ENCODE measurements at regions not wholly inside any gene's neighbourhood (a gene's known extent, or its start where the extent isn't known, plus 50 kb on each side); places are given as distances from the start of the nearest gene placed in this dataset.
A peak's percentile ranks its signal among the peaks of the same experiment; 100 is the strongest.

DNA sequence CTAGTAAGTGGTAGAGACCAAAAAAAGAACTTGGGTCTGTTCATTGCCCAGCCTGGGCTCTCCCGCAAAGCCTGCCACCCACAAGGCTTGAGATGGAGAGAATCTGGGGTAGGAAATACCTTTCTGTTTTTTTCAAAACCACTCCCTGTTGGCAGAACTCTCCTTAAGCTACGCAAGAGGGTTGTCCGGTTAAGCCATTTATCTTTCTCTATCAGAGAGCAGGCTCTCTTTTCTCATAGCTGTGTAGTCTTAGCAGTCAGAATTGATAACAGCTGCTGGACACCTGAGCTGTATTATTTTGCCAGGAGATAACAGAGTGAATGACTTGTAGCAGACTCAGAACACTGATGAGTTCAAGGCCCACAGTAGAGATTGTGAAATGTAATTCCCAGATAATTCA lies 1088.1 kb downstream of the TSN start:
- DNase-seq = peak in 2 of 4 donors; percentile 6 to 48
- H3K27ac ChIP-seq = no peak overlapping the region
- no peaks in the 10 kb centered on the region for H3K27me3 ChIP-seq
- intact Hi-C loops (cut with DNase I) = no loop called here
- H3K4me3 ChIP-seq = no peak overlapping the region
- no peaks in the 10 kb centered on the region for H3K36me3 ChIP-seq (replicated peaks in 1 of 2; ENCODE audit: insufficient read depth in 1 of 2, low read depth in 2 of 2)
- ATAC-seq = peak; percentile 79
- WGBS, 2 donors = 20 to 33% methylated on average over 3 of the region's 3 CpGs
- TF ChIP-seq, protein P1, sequence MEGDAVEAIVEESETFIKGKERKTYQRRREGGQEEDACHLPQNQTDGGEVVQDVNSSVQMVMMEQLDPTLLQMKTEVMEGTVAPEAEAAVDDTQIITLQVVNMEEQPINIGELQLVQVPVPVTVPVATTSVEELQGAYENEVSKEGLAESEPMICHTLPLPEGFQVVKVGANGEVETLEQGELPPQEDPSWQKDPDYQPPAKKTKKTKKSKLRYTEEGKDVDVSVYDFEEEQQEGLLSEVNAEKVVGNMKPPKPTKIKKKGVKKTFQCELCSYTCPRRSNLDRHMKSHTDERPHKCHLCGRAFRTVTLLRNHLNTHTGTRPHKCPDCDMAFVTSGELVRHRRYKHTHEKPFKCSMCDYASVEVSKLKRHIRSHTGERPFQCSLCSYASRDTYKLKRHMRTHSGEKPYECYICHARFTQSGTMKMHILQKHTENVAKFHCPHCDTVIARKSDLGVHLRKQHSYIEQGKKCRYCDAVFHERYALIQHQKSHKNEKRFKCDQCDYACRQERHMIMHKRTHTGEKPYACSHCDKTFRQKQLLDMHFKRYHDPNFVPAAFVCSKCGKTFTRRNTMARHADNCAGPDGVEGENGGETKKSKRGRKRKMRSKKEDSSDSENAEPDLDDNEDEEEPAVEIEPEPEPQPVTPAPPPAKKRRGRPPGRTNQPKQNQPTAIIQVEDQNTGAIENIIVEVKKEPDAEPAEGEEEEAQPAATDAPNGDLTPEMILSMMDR (IDR thresholded peaks at IDR 0.05) = no peak
- no peak for TF ChIP-seq POLR2A (IDR thresholded peaks at IDR 0.05)
- no peaks in the 10 kb centered on the region for H3K9me3 ChIP-seq
- H3K4me1 ChIP-seq = peaks cover 3% of the 10 kb centered on the region

DNA sequence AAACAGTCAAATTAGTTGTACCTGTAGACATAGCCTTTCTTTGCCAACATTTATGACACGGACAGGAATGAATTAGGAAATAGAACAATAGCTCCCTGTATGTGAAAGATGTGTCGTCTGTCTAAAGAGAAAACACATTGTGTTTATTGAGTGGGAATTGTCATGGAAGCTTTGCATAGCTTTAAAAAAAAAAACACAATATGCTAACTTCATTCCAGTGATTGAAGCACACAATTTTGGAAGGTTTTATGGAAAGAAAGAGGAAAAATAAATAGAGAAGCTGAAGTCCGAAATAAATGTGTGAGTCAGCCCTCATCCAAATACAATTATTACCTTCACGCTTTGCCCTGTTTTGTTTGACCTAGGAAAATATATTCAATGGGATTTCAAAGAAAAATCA lies 1095.7 kb downstream of the TSN start:
- Histone ChIP-seq H3K27ac (no peak overlapping the region), H3K4me1 (no peaks in the 10 kb centered on the region), H3K9me3 (no peaks in the 10 kb centered on the region), H3K4me3 (no peak overlapping the region), H3K27me3 (no peaks in the 10 kb centered on the region), H3K36me3 (replicated peaks in 1 of 2; ENCODE audit: insufficient read depth in 1 of 2, low read depth in 2 of 2) (no peaks in the 10 kb centered on the region)
- DNase-seq (no peak), ATAC-seq (no peak)
- 28 to 31% methylated on average over 4 of the region's 4 CpGs for WGBS, 2 donors
- TF ChIP-seq, protein P1 (IDR thresholded peaks at IDR 0.05) = no peak
- TF ChIP-seq POLR2A (IDR thresholded peaks at IDR 0.05) = no peak
- intact Hi-C loops (cut with DNase I) = no loop called here

DNA sequence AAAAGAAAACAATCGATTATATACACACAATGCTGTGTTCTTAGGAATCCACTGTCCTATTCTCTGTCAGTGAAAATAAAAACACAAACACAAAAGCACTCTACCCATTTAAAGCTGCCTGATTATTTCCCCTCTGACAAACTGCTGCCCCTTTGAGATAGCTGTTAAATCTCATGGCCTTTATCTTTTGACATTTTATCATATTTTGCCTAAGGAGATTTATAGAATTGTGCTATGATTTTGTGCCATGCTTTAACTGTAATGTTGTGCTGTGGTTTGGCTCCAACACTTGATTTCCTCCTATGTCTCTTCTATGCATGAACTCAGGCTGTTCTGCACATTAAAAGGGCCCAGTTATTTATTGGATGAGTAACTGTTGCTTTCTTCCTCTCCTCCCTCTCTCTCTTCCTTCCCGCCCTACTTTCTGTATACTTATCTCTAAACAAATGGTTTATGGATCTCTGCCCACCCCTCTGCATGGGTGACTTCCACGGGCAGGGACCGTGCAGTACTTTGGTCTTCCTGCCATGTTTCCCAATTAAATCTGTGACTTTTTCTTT lies 1096.6 kb downstream of the TSN start:
- TF ChIP-seq POLR2A (IDR thresholded peaks at IDR 0.05) = no peak
- TF ChIP-seq, protein P1 (IDR thresholded peaks at IDR 0.05) = no peak
- ATAC-seq (no peak), DNase-seq (no peak)
- Histone ChIP-seq H3K36me3 (replicated peaks in 1 of 2; ENCODE audit: insufficient read depth in 1 of 2, low read depth in 2 of 2) (no peaks in the 10 kb centered on the region), H3K9me3 (no peaks in the 10 kb centered on the region), H3K27me3 (no peaks in the 10 kb centered on the region), H3K4me1 (no peaks in the 10 kb centered on the region), H3K4me3 (no peak overlapping the region), H3K27ac (no peak overlapping the region)
- intact Hi-C loops (cut with DNase I) = no loop called here
- WGBS, 2 donors = 48 to 57% methylated on average over 4 of the region's 4 CpGs

DNA sequence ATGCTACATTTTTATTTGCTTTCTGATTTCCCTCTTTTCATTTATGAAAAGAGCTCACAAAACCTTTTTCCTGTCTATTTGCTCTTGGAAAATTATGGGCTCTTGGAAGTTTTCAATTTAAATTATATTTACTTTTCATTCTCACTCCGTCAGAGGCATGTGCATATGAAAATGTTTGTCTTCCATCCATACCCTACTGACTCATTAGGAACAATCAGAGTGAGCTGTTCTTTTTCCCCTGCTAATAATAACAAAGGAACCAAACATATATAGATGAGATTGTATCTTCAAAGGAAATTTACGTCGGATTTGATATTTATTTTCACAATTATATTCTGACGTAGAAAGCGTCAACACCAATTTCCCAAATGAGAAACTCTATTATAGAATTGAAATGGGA lies 1101.2 kb downstream of the TSN start:
- intact Hi-C loops (cut with DNase I) = no loop called here
- H3K27me3 ChIP-seq = no peaks in the 10 kb centered on the region
- 59 to 70% methylated on average over 5 of the region's 5 CpGs for WGBS, 2 donors
- TF ChIP-seq, protein P1 (IDR thresholded peaks at IDR 0.05) = no peak
- no peak for TF ChIP-seq POLR2A (IDR thresholded peaks at IDR 0.05)
- H3K36me3 ChIP-seq (replicated peaks in 1 of 2; ENCODE audit: insufficient read depth in 1 of 2, low read depth in 2 of 2) = no peaks in the 10 kb centered on the region
- DNase-seq = no peak
- no peak overlapping the region for H3K27ac ChIP-seq
- H3K9me3 ChIP-seq = no peaks in the 10 kb centered on the region
- H3K4me3 ChIP-seq = no peak overlapping the region
- H3K4me1 ChIP-seq = no peaks in the 10 kb centered on the region
- no peak for ATAC-seq

DNA sequence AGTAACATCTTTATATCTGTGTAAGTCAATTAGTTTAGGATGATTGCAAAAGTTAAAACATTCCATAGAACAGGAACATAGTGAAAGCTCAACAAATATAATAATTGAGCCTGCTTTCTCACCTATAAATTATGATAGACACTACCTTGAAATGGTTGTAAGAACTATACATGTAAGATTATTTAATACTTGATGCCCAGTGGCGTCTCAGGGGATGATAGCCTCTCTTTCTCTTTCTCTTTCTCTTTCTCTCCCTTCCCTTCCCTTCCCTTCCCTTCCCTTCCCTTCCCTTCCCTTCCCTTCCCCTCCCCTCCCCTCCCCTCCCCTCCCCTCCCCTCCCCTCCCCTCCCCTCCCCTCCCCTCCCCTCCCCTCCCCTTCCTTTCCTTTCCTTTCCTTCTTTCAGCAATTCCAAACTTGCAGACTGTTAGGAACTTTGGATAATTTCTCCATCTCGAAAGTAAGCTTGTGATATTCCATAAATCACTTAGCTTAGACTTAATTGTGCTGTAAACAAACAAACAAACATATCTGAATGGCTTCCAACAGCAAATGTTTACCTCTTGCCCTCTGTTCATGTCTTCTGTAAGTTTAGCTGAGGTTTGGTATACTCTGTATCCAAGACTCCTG lies 1102.7 kb downstream of the TSN start:
- H3K27me3 ChIP-seq = no peaks in the 10 kb centered on the region
- ATAC-seq (no peak), DNase-seq (no peak)
- H3K4me1 ChIP-seq = no peaks in the 10 kb centered on the region
- no peaks in the 10 kb centered on the region for H3K9me3 ChIP-seq
- 57 to 60% methylated on average over 2 of the region's 2 CpGs for WGBS, 2 donors
- intact Hi-C loops (cut with DNase I) = no loop called here
- H3K4me3 ChIP-seq = no peak overlapping the region
- TF ChIP-seq, protein P1 (IDR thresholded peaks at IDR 0.05) = no peak
- no peak for TF ChIP-seq POLR2A (IDR thresholded peaks at IDR 0.05)
- no peak overlapping the region for H3K27ac ChIP-seq
- H3K36me3 ChIP-seq (replicated peaks in 1 of 2; ENCODE audit: insufficient read depth in 1 of 2, low read depth in 2 of 2) = no peaks in the 10 kb centered on the region

Data from body of pancreas (tissue), 4 donors.